GM21367 (cell line): ENCODE measurements at regions not wholly inside any gene's neighbourhood (a gene's known extent, or its start where the extent isn't known, plus 50 kb on each side); places are given as distances from the start of the nearest gene placed in this dataset.
"Not testable (repeated sequence)": the region's sequence is repeated elsewhere in the genome, so short reads cannot be mapped to it uniquely, and the experiment has no call there.

Source experiments
- ATAC-seq: cut with Tn5 transposase; IDR thresholded peaks from one replicate; pipeline ENCODE4 v1.9.1; 2021; ENCODE audit not compliant: unreplicated experiment

DNA sequence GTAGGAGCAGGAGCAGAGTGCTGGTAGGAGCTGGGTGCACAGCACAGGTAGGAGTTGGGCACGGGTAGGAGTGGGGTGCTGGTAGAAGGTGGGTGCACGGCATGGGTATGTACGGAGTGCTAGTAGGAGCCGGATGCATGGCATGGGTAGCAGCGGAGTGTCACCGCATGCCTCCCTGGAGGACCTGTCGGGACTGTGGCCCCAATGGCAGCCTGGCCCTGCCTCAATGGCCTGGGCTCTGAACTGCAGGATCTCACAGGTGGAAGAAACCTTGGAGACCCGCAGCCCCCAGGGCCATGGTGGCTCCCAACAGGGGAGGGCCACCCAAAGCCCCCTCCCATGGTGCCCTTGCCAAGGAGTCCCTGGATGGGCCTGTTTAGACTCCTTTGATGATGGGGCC is 1146.0 kb downstream of the UQCRFS1 start:
- ATAC-seq: no peak

- ATAC-seq: no peak
Measured at GRCh38 chr19:28066161-28066560, 1146.8 kb downstream of the UQCRFS1 start.

GRCh38 chr19:28065026-28065425 is 1147.9 kb downstream of the UQCRFS1 start:
- ATAC-seq: no peak

- ATAC-seq: no peak
Measured at GRCh38 chr19:28063702-28064101, 1149.2 kb downstream of the UQCRFS1 start.

GRCh38 chr19:28061111-28061510 is 1151.8 kb downstream of the UQCRFS1 start:
- no peak for ATAC-seq

GRCh38 chr19:28057026-28057425 is 1155.9 kb downstream of the UQCRFS1 start:
- not testable (repeated sequence) for ATAC-seq

GRCh38 chr19:28051047-28051446 is 1161.9 kb downstream of the UQCRFS1 start:
- ATAC-seq: no peak

- no peak for ATAC-seq
Measured at GRCh38 chr19:28049875-28050274, 1163.1 kb downstream of the UQCRFS1 start.

DNA sequence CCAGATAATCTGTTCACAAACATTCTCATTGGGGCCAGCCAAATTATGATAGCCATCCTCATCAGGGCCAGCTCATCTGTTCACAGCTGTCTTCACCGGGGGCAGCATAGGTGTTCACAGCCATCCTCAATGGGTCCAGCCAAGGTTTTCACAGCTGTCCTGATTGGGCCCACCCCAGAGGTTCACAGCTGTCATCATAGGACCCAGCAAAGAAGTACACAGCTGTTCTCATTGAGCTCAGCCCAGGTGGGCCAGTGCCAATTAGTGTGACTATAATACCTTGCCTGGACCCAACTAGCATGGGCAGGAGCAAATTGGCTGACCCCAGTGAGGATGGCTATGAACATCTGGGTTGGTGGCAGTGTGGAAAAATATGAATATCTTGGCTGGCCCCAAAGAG is 1166.0 kb downstream of the UQCRFS1 start:
- no peak for ATAC-seq

- ATAC-seq: no peak
Measured at GRCh38 chr19:28045621-28046020, 1167.3 kb downstream of the UQCRFS1 start.

GRCh38 chr19:28044477-28044876 is 1168.5 kb downstream of the UQCRFS1 start:
- ATAC-seq: no peak

GRCh38 chr19:28042516-28042915 is 1170.4 kb downstream of the UQCRFS1 start:
- no peak for ATAC-seq

DNA sequence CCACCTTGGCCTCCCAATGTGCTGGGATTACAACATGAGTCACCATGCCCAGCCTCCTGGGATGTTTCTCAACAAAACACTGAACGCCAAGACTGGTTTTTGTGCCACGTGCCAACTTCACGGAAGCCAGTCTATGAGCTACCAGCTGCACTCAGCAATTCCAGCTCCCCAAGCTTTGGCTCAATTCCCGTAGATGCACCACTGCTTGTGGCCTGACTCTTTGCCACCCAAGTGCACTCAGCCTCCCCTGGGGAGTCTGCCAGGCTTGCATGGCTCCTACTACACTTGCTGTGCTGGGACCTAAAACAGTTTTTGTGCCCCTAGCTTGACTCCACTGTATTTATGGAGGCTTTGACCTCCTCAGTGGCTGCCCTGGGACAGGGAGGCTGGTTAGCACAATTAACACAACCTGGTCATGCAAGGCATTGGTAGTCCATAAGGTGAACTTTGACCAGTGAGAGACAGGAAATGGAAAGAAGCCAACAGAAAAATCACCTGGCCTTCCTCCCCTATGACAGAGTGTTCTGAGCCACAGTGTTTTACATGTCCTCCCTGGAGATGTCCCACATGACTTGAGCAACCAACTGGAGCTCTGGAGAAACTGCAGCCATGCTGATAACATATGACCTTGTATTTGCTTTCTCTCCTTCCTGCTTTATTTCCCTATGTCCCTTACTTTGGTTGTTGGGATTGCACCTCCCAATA is 1173.1 kb downstream of the UQCRFS1 start:
- ATAC-seq: no peak

GRCh38 chr19:28037186-28037585 is 1175.8 kb downstream of the UQCRFS1 start:
- ATAC-seq: no peak

- ATAC-seq: no peak
Measured at GRCh38 chr19:28036486-28036885, 1176.5 kb downstream of the UQCRFS1 start.

DNA sequence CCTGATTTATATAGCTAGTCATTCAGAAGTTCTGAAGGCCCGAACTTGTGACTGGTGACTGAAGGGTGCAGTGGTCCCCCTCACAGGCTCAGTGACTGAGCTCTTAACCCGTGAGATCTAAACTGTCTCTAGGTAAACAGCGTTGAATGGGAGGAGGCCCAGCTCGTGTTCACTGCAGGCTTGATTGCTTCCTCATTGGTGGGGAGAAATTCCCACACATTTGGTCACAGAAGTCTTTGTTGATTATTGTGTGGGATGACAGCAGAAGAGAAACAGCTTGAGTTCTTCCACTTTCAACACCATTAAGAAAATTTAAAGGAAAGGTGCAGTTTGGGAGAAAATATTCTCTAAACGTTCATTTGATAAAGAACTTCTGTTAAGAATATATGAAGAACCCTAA is 1178.0 kb downstream of the UQCRFS1 start:
- no peak for ATAC-seq

GRCh38 chr19:28028881-28029444 is 1184.0 kb downstream of the UQCRFS1 start:
- no peak for ATAC-seq

DNA sequence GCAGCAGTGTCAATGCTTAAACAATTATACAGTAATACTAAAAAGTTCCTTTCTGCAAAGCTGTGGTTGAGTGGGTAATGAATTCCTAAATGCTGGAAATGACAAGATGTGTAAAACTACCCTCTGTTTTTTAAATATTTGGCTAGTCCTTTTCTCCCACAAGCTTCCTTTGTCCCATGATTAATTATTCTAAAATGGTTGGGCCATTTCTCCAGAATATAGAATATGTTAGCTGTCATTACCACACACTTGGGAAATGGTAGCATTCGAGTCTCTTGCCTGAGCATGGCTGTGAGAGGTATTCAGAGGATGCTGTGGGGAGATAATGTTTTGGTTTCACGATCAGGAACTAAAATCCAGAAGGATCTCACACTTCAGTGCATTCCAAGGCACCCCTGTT is 1185.8 kb downstream of the UQCRFS1 start:
- ATAC-seq: no peak

DNA sequence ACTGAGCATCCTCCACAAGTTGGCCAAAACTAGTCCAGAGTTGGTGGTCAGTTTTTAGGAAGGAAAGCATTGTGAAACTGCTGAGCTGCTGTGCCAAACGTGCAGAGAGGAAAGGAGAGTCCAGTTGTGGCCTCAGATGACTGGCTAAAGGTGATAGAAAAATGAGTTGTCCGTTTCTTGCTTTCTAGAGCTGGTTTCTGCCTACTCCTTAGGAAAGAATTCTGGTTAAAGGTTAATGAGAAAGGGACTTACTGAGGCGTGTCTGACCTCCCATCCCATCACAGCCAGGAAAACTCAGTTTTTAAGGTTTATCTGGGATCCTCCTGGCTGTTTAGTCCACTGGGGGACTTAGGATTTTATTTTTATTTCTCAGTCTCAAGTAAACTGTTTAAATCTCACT is 1186.3 kb downstream of the UQCRFS1 start:
- no peak for ATAC-seq

GRCh38 chr19:28024920-28025319 is 1188.0 kb downstream of the UQCRFS1 start:
- ATAC-seq: no peak

GRCh38 chr19:28023064-28023463 is 1189.9 kb downstream of the UQCRFS1 start:
- ATAC-seq: no peak

GRCh38 chr19:28022506-28022905 is 1190.4 kb downstream of the UQCRFS1 start:
- no peak for ATAC-seq
